ENCODE measurements at regions not wholly inside any gene's neighbourhood (a gene's known extent, or its start where the extent isn't known, plus 50 kb on each side); places are given as distances from the start of the nearest gene placed in this dataset.

DNA sequence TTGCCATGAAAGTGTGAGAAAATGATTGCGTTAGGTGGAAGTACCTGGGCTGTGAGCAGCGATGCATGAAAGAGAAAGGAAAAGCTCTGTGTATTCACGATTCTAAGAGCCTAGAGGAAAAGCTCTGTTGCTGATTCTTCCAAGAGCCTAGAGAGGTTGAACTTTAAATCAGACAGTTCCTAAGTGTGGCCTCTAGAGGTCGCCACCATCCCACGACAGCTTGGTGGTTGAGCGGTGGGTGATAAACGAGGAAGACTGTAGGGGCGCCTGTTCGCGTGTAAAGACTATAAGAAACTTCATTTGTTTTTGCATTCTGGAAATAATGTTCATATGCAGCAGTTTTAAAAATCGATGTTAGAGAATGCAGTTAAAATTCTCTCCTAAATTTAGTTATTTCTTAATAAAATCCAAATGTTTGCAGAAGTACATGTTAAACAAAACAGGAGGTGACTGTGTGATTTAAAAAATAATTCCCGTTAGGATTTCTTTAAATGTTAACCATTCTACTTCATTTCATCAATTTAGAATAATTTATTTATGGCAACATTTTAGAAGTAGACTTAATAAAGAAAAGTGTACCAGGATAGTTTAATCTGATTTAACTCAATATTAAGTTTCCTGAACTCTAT lies 107.7 kb downstream of the TENT4A start:
- no peak for TF ChIP-seq TAF1 (IDR thresholded peaks at IDR 0.05; ENCODE audit: borderline replicate concordance, low read depth, low read length)
- no peak for TF ChIP-seq POLR2AphosphoS5 (IDR thresholded peaks at IDR 0.05; ENCODE audit: low read depth, low read length)
- no peak for TF ChIP-seq POLR2A (IDR thresholded peaks at IDR 0.05; ENCODE audit: low read depth, low read length)

Measured in GM12892 (cell line).